WTC11 (cell line): ENCODE measurements at regions not wholly inside any gene's neighbourhood (a gene's known extent, or its start where the extent isn't known, plus 50 kb on each side); places are given as distances from the start of the nearest gene placed in this dataset.

Source experiments
- ATAC-seq: fragments of 200-7000 bp; cut with Tn5 transposase; 2 replicates; pipeline ENCODE4 v1.10.0; 2021; ENCODE audit warnings: mild to moderate bottlenecking, moderate library complexity
- CTCF ChIA-PET: fragments of 300-600 bp; sonication (Branson Sonifier 250); formaldehyde crosslinking; loops from one replicate; lab custom pipeline; 2021; ENCODE audit warnings: antibody characterized with exemption; lab: Charles Lee
- POLR2A ChIA-PET: fragments of 350-600 bp; sonication (Branson Sonifier 250); formaldehyde crosslinking; loops from one replicate; lab custom pipeline; 2021; ENCODE audit warnings: antibody characterized with exemption; lab: Charles Lee
- DNase-seq: peaks from one replicate; pipeline ENCODE4 v3.0.0; 2021; ENCODE audit warnings: low spot score
- H3K27ac Mint-ChIP-seq: 2 replicates; pipeline ENCODE4 v1.8.0; 2021; ENCODE audit warnings: mixed read lengths
- H3K27me3 Mint-ChIP-seq: 2 replicates; pipeline ENCODE4 v1.8.0; 2021; ENCODE audit warnings: low read depth, mild to moderate bottlenecking, moderate library complexity, mixed read lengths
- H3K36me3 Mint-ChIP-seq: 2 replicates; pipeline ENCODE4 v1.8.0; 2021; ENCODE audit warnings: mixed read lengths
- H3K4me1 Mint-ChIP-seq: 2 replicates; pipeline ENCODE4 v1.8.0; 2022; ENCODE audit warnings: mixed read lengths
- H3K4me3 Mint-ChIP-seq: 2 replicates; pipeline ENCODE4 v1.8.0; 2021; ENCODE audit warnings: mild to moderate bottlenecking, moderate library complexity, mixed read lengths
- H3K9me3 Mint-ChIP-seq: 2 replicates; pipeline ENCODE4 v1.8.0; 2021; ENCODE audit warnings: mixed read lengths
- ATF1 ChIP-seq: sonication (generic); formaldehyde crosslinking; IDR thresholded peaks from 2 replicates; pipeline ENCODE4 v1.8.1; 2023; ENCODE audit warnings: mild to moderate bottlenecking, moderate library complexity, missing genetic modification reagents
- ATF2 ChIP-seq: sonication (generic); formaldehyde crosslinking; IDR thresholded peaks from 2 replicates; pipeline ENCODE4 v1.8.1; 2022; ENCODE audit warnings: low read depth, missing genetic modification reagents, borderline replicate concordance
- CREM ChIP-seq: sonication (generic); formaldehyde crosslinking; IDR thresholded peaks from 2 replicates; pipeline ENCODE4 v1.8.1; 2022; ENCODE audit warnings: mild to moderate bottlenecking, missing genetic modification reagents, moderate library complexity
- E2F4 ChIP-seq: sonication (generic); formaldehyde crosslinking; IDR thresholded peaks from 2 replicates; pipeline ENCODE4 v1.8.1; 2022; ENCODE audit warnings: low read depth, mild to moderate bottlenecking, moderate library complexity, missing genetic modification reagents, borderline replicate concordance
- HMGXB4 ChIP-seq: sonication (generic); formaldehyde crosslinking; IDR thresholded peaks from 2 replicates; pipeline ENCODE4 v1.8.1; 2023; ENCODE audit warnings: mild to moderate bottlenecking, moderate library complexity, missing genetic modification reagents
- JUN ChIP-seq: sonication (generic); formaldehyde crosslinking; IDR thresholded peaks from 2 replicates; pipeline ENCODE4 v1.8.0; 2023; ENCODE audit warnings: mild to moderate bottlenecking, missing genetic modification reagents
- KAT7 ChIP-seq: sonication (generic); formaldehyde crosslinking; IDR thresholded peaks from 2 replicates; pipeline ENCODE4 v1.8.1; 2023; ENCODE audit warnings: missing genetic modification reagents, mild to moderate bottlenecking, borderline replicate concordance
- MLX ChIP-seq: sonication (generic); formaldehyde crosslinking; IDR thresholded peaks from 2 replicates; pipeline ENCODE4 v1.8.1; 2023; ENCODE audit warnings: mild to moderate bottlenecking, missing genetic modification reagents, moderate library complexity
- NFYB ChIP-seq: sonication (generic); formaldehyde crosslinking; conservative IDR thresholded peaks from 2 replicates; pipeline ENCODE4 v1.8.0; 2022; ENCODE audit warnings: low read depth, missing genetic modification reagents
- NR3C1 ChIP-seq: sonication (generic); formaldehyde crosslinking; conservative IDR thresholded peaks from 2 replicates; pipeline ENCODE4 v1.8.1; 2023; ENCODE audit warnings: low read depth, mild to moderate bottlenecking, missing genetic modification reagents
- PRRX2 ChIP-seq: fragments of 250-450 bp; sonication (Bioruptor Pico); IDR thresholded peaks from 2 replicates; pipeline ENCODE4 v1.8.0; 2021; ENCODE audit warnings: mild to moderate bottlenecking
- SMAD4 ChIP-seq: sonication (generic); formaldehyde crosslinking; IDR thresholded peaks from 2 replicates; pipeline ENCODE4 v1.8.0; 2022; ENCODE audit warnings: mild to moderate bottlenecking, missing genetic modification reagents
- SOX15 ChIP-seq: fragments of 250-450 bp; sonication (Bioruptor Pico); IDR thresholded peaks from 2 replicates; pipeline ENCODE4 v1.9.0; 2021; ENCODE audit warnings: mild to moderate bottlenecking
- ZNF416 ChIP-seq: fragments of 250-450 bp; sonication (Bioruptor Pico); IDR thresholded peaks from 2 replicates; pipeline ENCODE4 v1.9.0; 2021; ENCODE audit warnings: mild to moderate bottlenecking, inconsistent platforms
- ZNF425 ChIP-seq: fragments of 250-450 bp; sonication (Bioruptor Pico); conservative IDR thresholded peaks from 2 replicates; pipeline ENCODE4 v1.9.0; 2021; ENCODE audit warnings: mild to moderate bottlenecking
- ZSCAN18 ChIP-seq: fragments of 250-450 bp; sonication (Bioruptor Pico); IDR thresholded peaks from 2 replicates; pipeline ENCODE4 v2.1.2; 2022; ENCODE audit warnings: mild to moderate bottlenecking, moderate library complexity

- no peak overlapping the region for H3K4me3 Mint-ChIP-seq
- no peak for TF ChIP-seq ATF2 (CRISPR knock-in tag)
- TF ChIP-seq, all 79 proteins: peak for 0
- no peaks in the 10 kb centered on the region for H3K9me3 Mint-ChIP-seq
- ATAC-seq = peak; percentile 87
- H3K36me3 Mint-ChIP-seq = no peaks in the 10 kb centered on the region
- H3K4me1 Mint-ChIP-seq = peaks cover 10% of the 10 kb centered on the region
- H3K27ac Mint-ChIP-seq = no peak overlapping the region
- no peaks in the 10 kb centered on the region for H3K27me3 Mint-ChIP-seq
- ChIA-PET CTCF (interaction anchor here (2.4 to 2.9 kb wide), 3 partner anchors 11 to 163 kb away, joined by 8 to 20 read pairs (median 16); no protein-coding TSS in a partner anchor), POLR2A (no interaction called here)
- peak; percentile 41 for DNase-seq
Measured at GRCh38 chr2:237258116-237258515, 155.8 kb downstream of the COL6A3 start.

- H3K27me3 Mint-ChIP-seq = no peaks in the 10 kb centered on the region
- no peaks in the 10 kb centered on the region for H3K36me3 Mint-ChIP-seq
- H3K27ac Mint-ChIP-seq = no peak overlapping the region
- POLR2A ChIA-PET = no interaction called here
- CTCF ChIA-PET = interaction anchor here (2.4 to 2.9 kb wide), 3 partner anchors 10 to 163 kb away, joined by 8 to 20 read pairs (median 16); no protein-coding TSS in a partner anchor
- TF ChIP-seq JUN = no peak
- no peak for TF ChIP-seq NR3C1 (CRISPR knock-in tag)
- TF ChIP-seq ZSCAN18 = no peak
- TF ChIP-seq CREM (CRISPR knock-in tag) = no peak
- TF ChIP-seq PRRX2 = no peak
- DNase-seq = no peak
- no peaks in the 10 kb centered on the region for H3K9me3 Mint-ChIP-seq
- H3K4me1 Mint-ChIP-seq = peaks cover 10% of the 10 kb centered on the region
- no peak overlapping the region for H3K4me3 Mint-ChIP-seq
- no peak for ATAC-seq
Measured at GRCh38 chr2:237258615-237259014, 155.3 kb downstream of the COL6A3 start.

- Mint-ChIP-seq H3K9me3 (no peaks in the 10 kb centered on the region), H3K27me3 (no peaks in the 10 kb centered on the region), H3K27ac (no peak overlapping the region), H3K36me3 (no peaks in the 10 kb centered on the region), H3K4me3 (no peak overlapping the region), H3K4me1 (peaks cover 10% of the 10 kb centered on the region)
- no peak for DNase-seq
- ATAC-seq = no peak
- ChIA-PET CTCF (interaction anchor here (2.9 kb wide), 1 partner anchor 10 kb away, joined by 20 read pairs; no protein-coding TSS in a partner anchor), POLR2A (no interaction called here)
- TF ChIP-seq ZNF425 (CRISPR knock-in tag) (no peak), SOX15 (no peak), NR3C1 (CRISPR knock-in tag) (no peak), MLX (CRISPR knock-in tag) (no peak), CREM (CRISPR knock-in tag) (no peak), ZNF416 (no peak), JUN (no peak), ATF1 (no peak), SMAD4 (CRISPR knock-in tag) (no peak)
Measured at GRCh38 chr2:237259201-237259600, 154.8 kb downstream of the COL6A3 start.

- POLR2A ChIA-PET = interaction anchor here (0.6 kb wide), 1 partner anchor 61 kb away, joined by 3 read pairs; no protein-coding TSS in a partner anchor
- no peak for TF ChIP-seq E2F4 (CRISPR knock-in tag)
- TF ChIP-seq KAT7 (CRISPR knock-in tag) = no peak
- TF ChIP-seq ZSCAN18 = no peak
- TF ChIP-seq ATF1 = no peak
- TF ChIP-seq NFYB (CRISPR knock-in tag) = no peak
- TF ChIP-seq HMGXB4 (CRISPR knock-in tag) = no peak
Measured at GRCh38 chr2:237260039-237260620, 153.8 kb downstream of the COL6A3 start.

More at GRCh38 chr2:237260039-237260620, 153.8 kb downstream of the COL6A3 start:
- Mint-ChIP-seq H3K27me3 (no peaks in the 10 kb centered on the region), H3K9me3 (no peaks in the 10 kb centered on the region), H3K4me3 (no peak overlapping the region), H3K4me1 (peaks cover 10% of the 10 kb centered on the region), H3K27ac (no peak overlapping the region), H3K36me3 (no peaks in the 10 kb centered on the region)
- DNase-seq = no peak
- no peak for ATAC-seq
- CTCF ChIA-PET = interaction anchor here (0.6 kb wide), 1 partner anchor 94 kb away, joined by 3 read pairs; no protein-coding TSS in a partner anchor
